GM12874 (cell line): ENCODE measurements at regions not wholly inside any gene's neighbourhood (a gene's known extent, or its start where the extent isn't known, plus 50 kb on each side); places are given as distances from the start of the nearest gene placed in this dataset.

Source experiments
- CTCF ChIP-seq: IDR thresholded peaks from 2 replicates; pipeline ENCODE4 v1.5.1; 2011; ENCODE audit warnings: low read depth, mild to moderate bottlenecking, control low read depth, low read length, moderate library complexity; ENCODE audit not compliant: insufficient read depth

GRCh38 chrX:8105531-8105930 is 65.5 kb downstream of the VCX2 start:
- TF ChIP-seq CTCF: no peak

- TF ChIP-seq CTCF: no peak
Measured at GRCh38 chrX:8103655-8104054, 67.4 kb downstream of the VCX2 start.

GRCh38 chrX:8091510-8091909 is 79.6 kb downstream of the VCX2 start:
- no peak for TF ChIP-seq CTCF

- no peak for TF ChIP-seq CTCF
Measured at GRCh38 chrX:8090906-8091305, 80.2 kb downstream of the VCX2 start.

- TF ChIP-seq CTCF: no peak
Measured at GRCh38 chrX:8090482-8090881, 80.6 kb downstream of the VCX2 start.

- no peak for TF ChIP-seq CTCF
Measured at GRCh38 chrX:8089141-8089540, 81.9 kb downstream of the VCX2 start.

- TF ChIP-seq CTCF: no peak
Measured at GRCh38 chrX:8084006-8084405, 87.1 kb downstream of the VCX2 start.

GRCh38 chrX:8083286-8083685 is 87.8 kb downstream of the VCX2 start:
- TF ChIP-seq CTCF: no peak
